Activated CD4-positive, alpha-beta T cell treated with anti-CD3 and anti-CD28 coated beads for 36 hours (primary cell): ENCODE measurements at regions not wholly inside any gene's neighbourhood (a gene's known extent, or its start where the extent isn't known, plus 50 kb on each side); places are given as distances from the start of the nearest gene placed in this dataset.

ENCODE experiments used
- ATAC-seq: fragments of 200-7000 bp; cut with Tn5 transposase; one replicate; pipeline ENCODE4 v1.10.0; 2021; ENCODE audit warnings: mild to moderate bottlenecking, moderate library complexity
- CTCF ChIA-PET: fragments of 350-600 bp; sonication (Branson Sonifier 250); formaldehyde crosslinking; loops from one replicate; lab custom pipeline; 2021; ENCODE audit warnings: antibody characterized with exemption; lab: Charles Lee
- POLR2A ChIA-PET: fragments of 350-600 bp; sonication (Branson Sonifier 250); formaldehyde crosslinking; loops from one replicate; lab custom pipeline; 2021; ENCODE audit warnings: antibody characterized with exemption, inconsistent platforms; lab: Charles Lee
- DNase-seq: peaks from one replicate; pipeline ENCODE4 v3.0.0-alpha.2; 2020
- H3K27ac Mint-ChIP-seq: one replicate; pipeline ENCODE4 v1.8.0; 2021; ENCODE audit warnings: mixed read lengths
- H3K27me3 Mint-ChIP-seq: one replicate; pipeline ENCODE4 v1.8.0; 2021; ENCODE audit warnings: mixed read lengths
- H3K36me3 Mint-ChIP-seq: one replicate; pipeline ENCODE4 v1.8.0; 2021; ENCODE audit warnings: low read depth, mixed read lengths
- H3K4me1 Mint-ChIP-seq: one replicate; pipeline ENCODE4 v1.8.0; 2021; ENCODE audit warnings: mixed read lengths
- H3K4me3 Mint-ChIP-seq: one replicate; pipeline ENCODE4 v1.8.0; 2021; ENCODE audit warnings: mild to moderate bottlenecking, moderate library complexity, mixed read lengths
- H3K9me3 Mint-ChIP-seq: one replicate; pipeline ENCODE4 v1.8.0; 2021; ENCODE audit warnings: low read depth, mixed read lengths
- intact Hi-C, 2 experiments: fragments of 100-400 bp; cut with DNase I in 1 of 2; cut with micrococcal nuclease in 1 of 2; formaldehyde crosslinking; loops; one replicate each; pipeline versions ENCODE4 v1.14.2 to v1.15.1; 2022 to 2024; cut with DNase I, micrococcal nuclease

DNA sequence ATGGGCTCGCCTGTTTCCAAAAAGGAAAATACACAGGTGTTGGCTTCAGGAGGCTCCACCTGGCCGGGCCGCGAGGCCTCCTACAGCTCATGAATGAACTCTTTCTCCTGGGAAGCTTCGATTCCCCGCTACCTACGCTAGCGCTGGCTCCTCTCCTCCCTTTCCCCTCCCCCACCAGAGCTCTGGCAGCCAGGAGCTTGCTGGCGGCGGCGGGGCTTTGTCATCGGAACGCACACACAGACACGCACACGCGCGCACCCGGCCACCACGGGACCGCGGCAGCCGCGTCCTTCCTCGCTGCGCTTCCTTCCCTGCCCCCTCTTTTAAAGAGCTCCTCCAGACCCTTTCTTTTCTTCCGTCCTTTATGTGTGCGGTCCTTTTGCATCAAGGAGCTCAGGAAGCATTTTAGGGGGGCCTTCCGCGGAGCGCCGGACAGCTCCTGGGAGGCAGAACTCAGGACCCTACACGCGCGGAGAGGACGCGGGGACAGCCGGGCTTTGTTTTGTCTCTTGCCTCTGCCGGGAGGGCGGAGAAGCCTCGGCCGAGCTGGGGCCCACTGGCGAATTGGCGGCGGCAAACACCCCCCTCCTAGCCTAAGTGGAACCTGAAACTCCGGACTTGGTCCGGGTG lies 70.2 kb upstream of the BCOR start:
- no peaks in the 10 kb centered on the region for H3K27me3 Mint-ChIP-seq
- intact Hi-C loops, result loop anchor here in 1 of 2 experiments (5.0 kb wide), 1 partner anchor 841 kb away; no protein-coding TSS in a partner anchor
- CTCF ChIA-PET, result interaction anchor here (0.5 to 1.9 kb wide), 5 partner anchors 16 to 880 kb away, joined by 3 to 5 read pairs (median 3); no protein-coding TSS in a partner anchor
- peaks cover 29% of the 10 kb centered on the region for H3K4me1 Mint-ChIP-seq
- H3K9me3 Mint-ChIP-seq, result no peaks in the 10 kb centered on the region
- peak overlapping the region; percentile 64 for H3K27ac Mint-ChIP-seq
- peak overlapping the region; percentile 64 for H3K4me3 Mint-ChIP-seq
- H3K36me3 Mint-ChIP-seq, result no peaks in the 10 kb centered on the region
- POLR2A ChIA-PET, result interaction anchor here (1.1 kb wide), 1 partner anchor 9 kb away, joined by 3 read pairs; no protein-coding TSS in a partner anchor
- DNase-seq (peak; percentile 44), ATAC-seq (no peak)

- intact Hi-C loops, result loop anchor here in 1 of 2 experiments (5.0 kb wide), 1 partner anchor 840 kb away; no protein-coding TSS in a partner anchor
- peak overlapping the region; percentile 64 for H3K27ac Mint-ChIP-seq
- H3K4me3 Mint-ChIP-seq, result peak overlapping the region; percentile 64
- POLR2A ChIA-PET, result no interaction called here
- no peaks in the 10 kb centered on the region for H3K9me3 Mint-ChIP-seq
- CTCF ChIA-PET, result interaction anchor here (0.5 to 1.9 kb wide), 3 partner anchors 15 to 68 kb away, joined by 3 to 5 read pairs (median 3); no protein-coding TSS in a partner anchor
- no peaks in the 10 kb centered on the region for H3K36me3 Mint-ChIP-seq
- no peak for ATAC-seq
- no peaks in the 10 kb centered on the region for H3K27me3 Mint-ChIP-seq
- peaks cover 29% of the 10 kb centered on the region for H3K4me1 Mint-ChIP-seq
- DNase-seq, result no peak
These were observed 69.6 kb upstream of the BCOR start for GRCh38 chrX:40167233-40167849.

- no peak for DNase-seq
These were observed 68.8 kb upstream of the BCOR start for GRCh38 chrX:40166582-40166981.

GRCh38 chrX:40165861-40166260 lies 68.1 kb upstream of the BCOR start:
- CTCF ChIA-PET, result interaction anchor here (0.7 kb wide), 1 partner anchor 495 kb away, joined by 3 read pairs; no protein-coding TSS in a partner anchor
- peaks cover 26% of the 10 kb centered on the region for H3K4me1 Mint-ChIP-seq
- no peak for ATAC-seq

More at GRCh38 chrX:40166582-40166981, 68.8 kb upstream of the BCOR start:
- POLR2A ChIA-PET, result no interaction called here
- no peaks in the 10 kb centered on the region for H3K9me3 Mint-ChIP-seq
- H3K27ac Mint-ChIP-seq, result peak overlapping the region; percentile 64
- peak overlapping the region; percentile 64 for H3K4me3 Mint-ChIP-seq
- peaks cover 3% of the 10 kb centered on the region for H3K36me3 Mint-ChIP-seq
- no peaks in the 10 kb centered on the region for H3K27me3 Mint-ChIP-seq
- CTCF ChIA-PET, result no interaction called here
- H3K4me1 Mint-ChIP-seq, result peaks cover 29% of the 10 kb centered on the region
- no peak for ATAC-seq
- intact Hi-C loops, result loop anchor here in 1 of 2 experiments (5.0 kb wide), 1 partner anchor 839 kb away; no protein-coding TSS in a partner anchor

GRCh38 chrX:40165206-40165605 lies 67.4 kb upstream of the BCOR start:
- Mint-ChIP-seq H3K9me3 (no peaks in the 10 kb centered on the region), H3K27me3 (no peaks in the 10 kb centered on the region), H3K4me3 (no peak overlapping the region), H3K27ac (no peak overlapping the region), H3K36me3 (peaks cover 3% of the 10 kb centered on the region), H3K4me1 (peaks cover 20% of the 10 kb centered on the region)
- DNase-seq (no peak), ATAC-seq (no peak)
- intact Hi-C loops, result loop anchor here in 1 of 2 experiments (5.0 kb wide), 1 partner anchor 838 kb away; no protein-coding TSS in a partner anchor
- POLR2A ChIA-PET, result interaction anchor here (0.6 kb wide), 1 partner anchor 134 kb away, joined by 3 read pairs; no protein-coding TSS in a partner anchor
- CTCF ChIA-PET, result interaction anchor here (0.6 to 0.7 kb wide), 3 partner anchors 34 to 494 kb away, joined by 3 read pairs; no protein-coding TSS in a partner anchor

More at GRCh38 chrX:40165861-40166260, 68.1 kb upstream of the BCOR start:
- Mint-ChIP-seq H3K27ac (no peak overlapping the region), H3K27me3 (no peaks in the 10 kb centered on the region), H3K4me3 (no peak overlapping the region), H3K36me3 (peaks cover 3% of the 10 kb centered on the region), H3K9me3 (no peaks in the 10 kb centered on the region)
- POLR2A ChIA-PET, result no interaction called here
- DNase-seq, result no peak
- intact Hi-C loops, result loop anchor here in 1 of 2 experiments (5.0 kb wide), 1 partner anchor 839 kb away; no protein-coding TSS in a partner anchor

DNA sequence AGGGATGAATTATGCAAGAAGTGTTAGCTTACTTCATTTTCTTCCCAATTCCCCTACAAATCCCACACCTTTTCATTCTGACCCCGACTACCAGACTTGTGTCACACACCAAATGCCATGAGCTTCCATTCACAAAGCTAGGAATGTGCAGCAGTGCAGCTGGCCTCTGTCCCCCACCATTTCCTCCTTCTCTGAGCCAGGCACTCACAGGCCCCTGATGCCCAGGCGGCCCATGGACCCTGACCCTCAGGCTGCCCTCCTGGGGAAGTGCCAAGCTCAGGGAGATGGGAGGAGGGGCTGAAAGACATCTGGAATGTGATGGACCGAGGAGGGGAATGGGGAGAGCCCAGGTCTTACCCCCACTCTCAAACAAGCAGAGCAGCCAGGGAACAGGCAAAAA lies 67.0 kb upstream of the BCOR start:
- no peak for DNase-seq
- Mint-ChIP-seq H3K9me3 (no peaks in the 10 kb centered on the region), H3K27me3 (no peaks in the 10 kb centered on the region), H3K4me1 (peaks cover 20% of the 10 kb centered on the region), H3K27ac (no peak overlapping the region), H3K36me3 (peaks cover 3% of the 10 kb centered on the region), H3K4me3 (no peak overlapping the region)
- ChIA-PET CTCF (interaction anchor here (0.6 kb wide), 1 partner anchor 70 kb away, joined by 3 read pairs; no protein-coding TSS in a partner anchor), POLR2A (no interaction called here)
- ATAC-seq, result no peak
- intact Hi-C loops, result loop anchor here in 1 of 2 experiments (5.0 kb wide), 1 partner anchor 837 kb away; no protein-coding TSS in a partner anchor

GRCh38 chrX:40158036-40158706 lies 60.4 kb upstream of the BCOR start:
- no peaks in the 10 kb centered on the region for H3K9me3 Mint-ChIP-seq
- ChIA-PET CTCF (no interaction called here), POLR2A (no interaction called here)
- ATAC-seq, result peak; percentile 57
- intact Hi-C loops, result no loop called here
- H3K27me3 Mint-ChIP-seq, result no peaks in the 10 kb centered on the region
- peak overlapping the region; percentile 70 for H3K4me3 Mint-ChIP-seq
- DNase-seq, result peak; percentile 54
- peak overlapping the region; percentile 42 for H3K27ac Mint-ChIP-seq
- H3K4me1 Mint-ChIP-seq, result peaks cover 10% of the 10 kb centered on the region
- H3K36me3 Mint-ChIP-seq, result peaks cover 7% of the 10 kb centered on the region

DNA sequence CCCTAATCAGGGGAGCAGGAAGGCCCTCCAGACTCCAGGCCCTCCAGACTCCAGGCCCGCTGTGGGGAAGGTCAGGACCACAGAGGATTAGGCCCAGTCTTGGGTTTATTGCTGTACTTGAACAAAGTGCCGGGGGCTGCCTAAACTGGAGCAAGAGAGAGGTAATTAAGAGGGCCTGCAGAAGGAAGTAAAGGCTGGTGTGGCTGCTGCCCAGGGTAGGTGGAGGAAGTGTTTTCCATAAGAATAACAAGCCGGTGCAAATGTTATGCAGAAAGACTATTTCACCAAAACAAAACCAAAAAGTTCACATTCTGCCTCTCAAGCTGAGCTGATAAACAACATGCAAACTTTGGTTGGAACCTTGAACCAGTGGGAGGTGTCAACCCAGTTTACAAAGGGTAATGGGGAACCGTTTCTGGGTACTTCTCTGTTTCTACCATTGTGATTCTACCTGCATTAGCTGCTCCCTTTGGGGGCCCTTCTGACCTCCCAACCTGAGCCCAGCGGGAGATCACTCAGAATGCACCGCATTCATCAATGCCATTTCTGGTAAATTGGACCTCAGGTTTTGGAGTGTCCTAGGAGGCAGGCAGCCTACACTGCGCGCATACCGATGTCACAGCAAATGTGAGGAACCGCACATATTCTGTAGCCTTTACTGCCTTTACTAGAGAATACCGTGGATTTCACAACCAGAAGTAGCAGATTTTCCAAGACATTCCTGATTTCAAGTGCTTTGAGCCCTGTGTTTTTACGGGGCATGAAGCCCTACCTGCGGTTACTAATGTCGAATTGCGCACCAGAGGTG lies 59.7 kb upstream of the BCOR start:
- H3K4me3 Mint-ChIP-seq, result peak overlapping the region; percentile 39
- no peaks in the 10 kb centered on the region for H3K27me3 Mint-ChIP-seq
- CTCF ChIA-PET, result no interaction called here
- H3K36me3 Mint-ChIP-seq, result peaks cover 7% of the 10 kb centered on the region
- DNase-seq, result no peak
- intact Hi-C loops, result no loop called here
- POLR2A ChIA-PET, result interaction anchor here (0.7 kb wide), 1 partner anchor 62 kb away, joined by 4 read pairs; no protein-coding TSS in a partner anchor
- H3K4me1 Mint-ChIP-seq, result peaks cover 10% of the 10 kb centered on the region
- ATAC-seq, result no peak
- H3K9me3 Mint-ChIP-seq, result no peaks in the 10 kb centered on the region
- no peak overlapping the region for H3K27ac Mint-ChIP-seq

- CTCF ChIA-PET, result no interaction called here
- DNase-seq (no peak), ATAC-seq (no peak)
- intact Hi-C loops, result no loop called here
- peaks cover 10% of the 10 kb centered on the region for H3K4me1 Mint-ChIP-seq
- no peak overlapping the region for H3K4me3 Mint-ChIP-seq
- no peaks in the 10 kb centered on the region for H3K27me3 Mint-ChIP-seq
- H3K9me3 Mint-ChIP-seq, result no peaks in the 10 kb centered on the region
- no peak overlapping the region for H3K27ac Mint-ChIP-seq
- POLR2A ChIA-PET, result no interaction called here
- peaks cover 4% of the 10 kb centered on the region for H3K36me3 Mint-ChIP-seq
These were observed 58.9 kb upstream of the BCOR start for GRCh38 chrX:40156470-40157227.
